HepG2 (cell line): ENCODE measurements at regions not wholly inside any gene's neighbourhood (a gene's known extent, or its start where the extent isn't known, plus 50 kb on each side); places are given as distances from the start of the nearest gene placed in this dataset.

Source experiments
- ATAC-seq: fragments of 200-7000 bp; cut with Tn5 transposase; 3 replicates; pipeline ENCODE4 v1.9.1; 2020; ENCODE audit warnings: mild to moderate bottlenecking, moderate library complexity
- BruUV-seq: library from RNA; stranded (reverse); fragments of 400-500 nt; replicated peaks from 2 replicates; lab custom pipeline; 2021; lab: Mats Ljungman, UMichigan
- CTCF ChIA-PET: fragments of 300-600 bp; formaldehyde crosslinking; extraction: SDS; loops from one replicate; lab custom pipeline; 2021; ENCODE audit warnings: low total read pairs, inconsistent platforms, low intra/inter-chr PET ratio; lab: Yijun Ruan, JAX
- POLR2A ChIA-PET: fragments of 350-600 bp; sonication (Branson Sonifier 250); formaldehyde crosslinking; loops from one replicate; lab custom pipeline; 2020; ENCODE audit warnings: antibody characterized with exemption, inconsistent platforms; lab: Yijun Ruan, JAX
- DNase-seq: peaks from one replicate; pipeline ENCODE4 v3.0.0-alpha.2; 2015; ENCODE audit warnings: low spot score
- FAIRE-seq: peaks from 3 replicates; lab custom pipeline; 2011; peaks lifted over from hg19 to GRCh38; lab: Jason Lieb, UNC
- H2AFZ ChIP-seq: one replicate; pipeline ENCODE4 v1.6.1; 2011; ENCODE audit warnings: low read length, inconsistent platforms
- H3K27ac ChIP-seq: fragments of 300-600 bp; 3 replicates; pipeline ENCODE4 v1.8.0; 2011; ENCODE audit warnings: mixed run types, mild to moderate bottlenecking, mixed read lengths, low read length, inconsistent platforms; ENCODE audit not compliant: insufficient read depth; ENCODE audit errors: extremely low read length
- H3K27me3 ChIP-seq, 2 experiments: fragments of 200-600 bp in 1 of 2; 2 replicates in 1 of 2; 3 replicates in 1 of 2; pipeline versions ENCODE4 v1.6.0 to v1.8.0; 2011; ENCODE audit warnings: low read length in 2 of 2, mild to moderate bottlenecking in 2 of 2, moderate library complexity in 2 of 2, inconsistent platforms in 1 of 2; ENCODE audit not compliant: insufficient read depth in 2 of 2, control insufficient read depth in 1 of 2
- H3K36me3 ChIP-seq, 2 experiments: fragments of 200-600 bp in 1 of 2; replicated peaks in 1 of 2; 2 replicates in 1 of 2; 3 replicates in 1 of 2; pipeline versions ENCODE4 v1.5.1 to v1.8.0; 2011; ENCODE audit warnings: low read length in 2 of 2, inconsistent platforms in 1 of 2; ENCODE audit not compliant: insufficient read depth in 2 of 2, control insufficient read depth in 1 of 2
- H3K4me1 ChIP-seq: 2 replicates; pipeline ENCODE4 v1.5.1; 2012; ENCODE audit warnings: low read length, inconsistent platforms; ENCODE audit not compliant: insufficient read depth
- H3K4me2 ChIP-seq: 2 replicates; pipeline ENCODE4 v1.6.0; 2011; ENCODE audit warnings: low read depth, low read length, inconsistent platforms
- H3K4me3 ChIP-seq, 3 experiments: fragments of 200-600 bp in 1 of 3; sonication (generic), shearing (Covaris generic) in 1 of 3; replicated peaks in 1 of 3; 2 replicates each; pipeline ENCODE4 v1.5.1; 2011 to 2016; ENCODE audit warnings: low read length in 3 of 3, inconsistent platforms in 2 of 3, low read depth in 2 of 3, mild to moderate bottlenecking in 2 of 3, control low read depth in 1 of 3, mixed read lengths in 1 of 3; ENCODE audit not compliant: insufficient read depth in 1 of 3
- H3K79me2 ChIP-seq: one replicate; pipeline ENCODE4 v1.6.1; 2011; ENCODE audit warnings: low read length, inconsistent platforms; ENCODE audit not compliant: insufficient read depth
- H3K9ac ChIP-seq: 2 replicates; pipeline ENCODE4 v1.6.0; 2011; ENCODE audit warnings: mild to moderate bottlenecking, low read depth, low read length, inconsistent platforms; ENCODE audit not compliant: insufficient read depth
- H3K9me3 ChIP-seq: 2 replicates; pipeline ENCODE4 v1.5.1; 2012; ENCODE audit warnings: mild to moderate bottlenecking, low read length
- H4K20me1 ChIP-seq: 2 replicates; pipeline ENCODE4 v1.6.0; 2011; ENCODE audit warnings: inconsistent platforms, mild to moderate bottlenecking, low read length, moderate library complexity; ENCODE audit not compliant: insufficient read depth
- FOSL1 ChIP-seq: sonication (generic); formaldehyde crosslinking; IDR thresholded peaks from 2 replicates; pipeline ENCODE4 v1.9.0; 2021; ENCODE audit warnings: missing genetic modification reagents, borderline replicate concordance
- HMG20B ChIP-seq: conservative IDR thresholded peaks from 2 replicates; pipeline ENCODE4 v1.6.1; 2016; ENCODE audit warnings: missing genetic modification reagents, missing compliant biosample characterization
- MAFG ChIP-seq: sonication (generic); formaldehyde crosslinking; IDR thresholded peaks from 2 replicates; pipeline ENCODE4 v1.5.1; 2020; ENCODE audit warnings: mild to moderate bottlenecking, missing genetic modification reagents
- MAFK ChIP-seq, 2 experiments: IDR thresholded peaks in 1 of 2; conservative IDR thresholded peaks in 1 of 2; 2 replicates each; pipeline ENCODE4 v1.6.1; 2011; ENCODE audit warnings: improper control_type of control experiment in 2 of 2, low read length in 2 of 2
- RFX3 ChIP-seq: IDR thresholded peaks from 2 replicates; pipeline ENCODE4 v1.6.1; 2016; ENCODE audit warnings: missing biosample characterization, missing genetic modification reagents
- SNRNP70 ChIP-seq: fragments of 200-400 bp; formaldehyde crosslinking; IDR thresholded peaks from 2 replicates; pipeline ENCODE4 v1.6.1; 2017; ENCODE audit warnings: mild to moderate bottlenecking, low read depth, low read length, moderate library complexity
- SRSF9 ChIP-seq: fragments of 200-400 bp; formaldehyde crosslinking; IDR thresholded peaks from 2 replicates; pipeline ENCODE4 v1.6.1; 2018; ENCODE audit warnings: borderline replicate concordance, mild to moderate bottlenecking, low read depth, low read length; ENCODE audit not compliant: insufficient read depth, poor library complexity, severe bottlenecking
- SSRP1 ChIP-seq: IDR thresholded peaks from 2 replicates; pipeline ENCODE4 v1.6.1; 2016; ENCODE audit warnings: control low read depth
- ZBTB42 ChIP-seq: sonication (generic); formaldehyde crosslinking; IDR thresholded peaks from 2 replicates; pipeline ENCODE4 v1.5.0; 2020; ENCODE audit warnings: mild to moderate bottlenecking, missing genetic modification reagents
- ZFAT ChIP-seq: sonication (generic); formaldehyde crosslinking; conservative IDR thresholded peaks from 2 replicates; pipeline ENCODE4 v1.8.1; 2023; ENCODE audit warnings: missing genetic modification reagents, inconsistent platforms
- ZNF331 ChIP-seq: sonication (generic); formaldehyde crosslinking; IDR thresholded peaks from 2 replicates; pipeline ENCODE4 v1.4.0; 2020; ENCODE audit warnings: missing genetic modification reagents
- WGBS: methylation state at CpG from one replicate; pipeline ENCODE4 v1.1.6; 2017; ENCODE audit warnings: low lambda C conversion rate; 5-methylcytosine and 5-hydroxymethylcytosine counted together
- in situ Hi-C: cut with HindIII; loops from 2 replicates; pipeline ENCODE4 v1.10.0; 2017; ENCODE audit warnings: low pct_unique_long_range_greater_than_20kb; ENCODE audit not compliant: extremely low pct_ligation_motif_present
- intact Hi-C: fragments of 100-400 bp; cut with micrococcal nuclease; formaldehyde crosslinking; loops from one replicate; pipeline ENCODE4 v1.10.0; 2022; ENCODE audit not compliant: unreplicated experiment

DNA sequence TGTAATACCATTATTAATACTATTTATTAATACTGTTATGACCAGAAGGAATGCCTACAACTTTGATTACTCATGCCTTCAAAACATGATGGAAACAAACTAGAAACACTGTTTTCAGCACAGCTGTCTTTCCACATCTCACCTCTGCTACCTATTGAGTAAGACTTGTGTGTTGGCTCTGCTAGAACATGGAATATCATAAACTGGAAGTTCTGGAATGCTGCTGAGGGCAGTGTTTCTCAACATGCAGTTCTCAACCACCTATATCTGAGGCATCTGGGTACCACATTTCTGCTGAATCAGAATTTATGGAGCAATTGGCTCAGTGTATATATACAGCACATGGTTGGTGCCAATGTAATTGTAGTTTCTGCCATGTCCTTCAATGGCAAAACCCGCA lies 392.1 kb downstream of the TUSC7 start:
- no peak for DNase-seq
- FAIRE-seq, result no peak
- WGBS, result 0% methylated on average over 1 of the region's 1 CpG
- no TSS peak for BruUV-seq
- Histone ChIP-seq H3K9ac (no peak overlapping the region), H3K36me3 (no peaks in the 10 kb centered on the region), H3K9me3 (no peaks in the 10 kb centered on the region), H3K27ac (no peak overlapping the region), H2AFZ (no peak overlapping the region), H3K4me1 (no peaks in the 10 kb centered on the region), H3K27me3 (no peaks in the 10 kb centered on the region), H3K4me3 (no peak overlapping the region), H3K79me2 (no peaks in the 10 kb centered on the region), H3K4me2 (no peak overlapping the region), H4K20me1 (no peaks in the 10 kb centered on the region)
- CTCF ChIA-PET, result no interaction called here
- in situ Hi-C loops, result no loop called here
- intact Hi-C loops, result no loop called here
- ATAC-seq, result no peak
- TF ChIP-seq ZFAT, result no peak
- no peak for TF ChIP-seq SSRP1 (CRISPR knock-in tag)
- TF ChIP-seq MAFK (conservative IDR thresholded peaks at IDR 0.05 in 1 of 2, IDR thresholded peaks at IDR 0.05 in 1 of 2; ENCODE audit: low read length in 2 of 2), result 0 out of 4 replicates have a peak, but pooled peaks of 1 of the 2 experiments have one; percentile 7
- no peak for TF ChIP-seq HMG20B
- POLR2A ChIA-PET, result no interaction called here

DNA sequence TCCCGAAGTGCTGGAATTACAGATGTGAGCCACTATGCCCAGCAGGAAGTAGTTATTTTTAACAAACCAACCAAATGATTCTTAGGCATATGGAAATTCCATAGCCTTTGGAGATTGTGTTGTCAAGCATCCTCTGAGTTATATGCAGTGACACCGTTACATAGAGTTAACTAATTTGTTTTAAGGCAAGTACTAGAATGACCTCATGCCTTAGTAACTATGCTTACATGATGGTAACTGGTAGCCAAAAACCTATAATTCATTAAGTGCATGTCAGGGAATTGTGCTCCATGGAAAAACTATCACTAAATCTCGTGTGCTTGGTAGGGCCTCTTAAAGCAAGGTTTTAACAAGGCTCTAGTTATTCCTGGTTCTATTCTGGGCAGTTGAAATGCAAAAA lies 392.8 kb downstream of the TUSC7 start:
- H3K4me3 ChIP-seq, result no peak overlapping the region
- TF ChIP-seq ZNF331 (CRISPR knock-in tag), result no peak
- TF ChIP-seq FOSL1 (CRISPR knock-in tag), result no peak
- no peak for TF ChIP-seq ZBTB42 (CRISPR knock-in tag)
- TF ChIP-seq SRSF9, result no peak
- no peak for TF ChIP-seq RFX3
- no peak for TF ChIP-seq MAFG (CRISPR knock-in tag)
- no peak for TF ChIP-seq SNRNP70
- no peaks in the 10 kb centered on the region for H3K9me3 ChIP-seq
- intact Hi-C loops (no loop called here), in situ Hi-C loops (no loop called here)
- DNase-seq, result no peak
- CTCF ChIA-PET, result no interaction called here
- no peaks in the 10 kb centered on the region for H4K20me1 ChIP-seq
- H3K79me2 ChIP-seq, result no peaks in the 10 kb centered on the region
- no peak overlapping the region for H3K4me2 ChIP-seq
- H3K4me1 ChIP-seq, result no peaks in the 10 kb centered on the region
- ATAC-seq, result no peak
- WGBS, result 0% methylated on average over 3 of the region's 3 CpGs
- H3K36me3 ChIP-seq, result no peaks in the 10 kb centered on the region
- H3K9ac ChIP-seq, result no peak overlapping the region
- no TSS peak for BruUV-seq
- no peak for FAIRE-seq
- H2AFZ ChIP-seq, result no peak overlapping the region
- no peaks in the 10 kb centered on the region for H3K27me3 ChIP-seq
- POLR2A ChIA-PET, result no interaction called here
- H3K27ac ChIP-seq, result no peak overlapping the region
